ENCODE measurements at regions not wholly inside any gene's neighbourhood (a gene's known extent, or its start where the extent isn't known, plus 50 kb on each side); places are given as distances from the start of the nearest gene placed in this dataset.

DNA sequence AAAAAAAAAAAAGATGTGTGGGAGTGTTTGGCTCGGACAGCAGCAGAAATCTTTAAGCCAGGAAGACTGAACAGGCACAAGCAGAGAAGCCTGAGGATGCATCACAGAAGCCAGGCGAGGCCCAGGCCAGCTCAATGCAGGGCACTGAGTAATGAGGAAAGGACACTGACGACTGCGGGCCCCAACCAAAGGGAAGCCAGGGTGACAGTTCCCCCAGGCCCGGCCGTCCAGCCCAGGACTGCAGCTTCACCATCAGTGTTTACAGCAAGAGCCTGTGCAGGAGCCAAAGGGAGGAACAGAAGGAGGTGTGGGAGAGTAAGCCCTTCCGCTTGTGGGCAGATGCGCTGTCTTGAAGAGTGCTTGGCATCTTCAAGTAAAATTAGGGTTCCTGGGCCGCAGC, 205.3 kb upstream of the SFSWAP start:
- TF ChIP-seq, protein P1, sequence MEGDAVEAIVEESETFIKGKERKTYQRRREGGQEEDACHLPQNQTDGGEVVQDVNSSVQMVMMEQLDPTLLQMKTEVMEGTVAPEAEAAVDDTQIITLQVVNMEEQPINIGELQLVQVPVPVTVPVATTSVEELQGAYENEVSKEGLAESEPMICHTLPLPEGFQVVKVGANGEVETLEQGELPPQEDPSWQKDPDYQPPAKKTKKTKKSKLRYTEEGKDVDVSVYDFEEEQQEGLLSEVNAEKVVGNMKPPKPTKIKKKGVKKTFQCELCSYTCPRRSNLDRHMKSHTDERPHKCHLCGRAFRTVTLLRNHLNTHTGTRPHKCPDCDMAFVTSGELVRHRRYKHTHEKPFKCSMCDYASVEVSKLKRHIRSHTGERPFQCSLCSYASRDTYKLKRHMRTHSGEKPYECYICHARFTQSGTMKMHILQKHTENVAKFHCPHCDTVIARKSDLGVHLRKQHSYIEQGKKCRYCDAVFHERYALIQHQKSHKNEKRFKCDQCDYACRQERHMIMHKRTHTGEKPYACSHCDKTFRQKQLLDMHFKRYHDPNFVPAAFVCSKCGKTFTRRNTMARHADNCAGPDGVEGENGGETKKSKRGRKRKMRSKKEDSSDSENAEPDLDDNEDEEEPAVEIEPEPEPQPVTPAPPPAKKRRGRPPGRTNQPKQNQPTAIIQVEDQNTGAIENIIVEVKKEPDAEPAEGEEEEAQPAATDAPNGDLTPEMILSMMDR (IDR thresholded peaks at IDR 0.05; ENCODE audit: low read length): no peak
- no peak for TF ChIP-seq EZH2 (IDR thresholded peaks at IDR 0.05; ENCODE audit: borderline replicate concordance, low read length)

Measured in OCI-LY1 (cell line).